GM13976 (cell line): ENCODE measurements at regions not wholly inside any gene's neighbourhood (a gene's known extent, or its start where the extent isn't known, plus 50 kb on each side); places are given as distances from the start of the nearest gene placed in this dataset.
"Not testable (repeated sequence)": the region's sequence is repeated elsewhere in the genome, so short reads cannot be mapped to it uniquely, and the experiment has no call there.

Source experiments
- DNase-seq: peaks from one replicate; pipeline ENCODE4 v3.0.0; 2012; ENCODE audit warnings: low spot score
- in situ Hi-C: fragments of 300-500 bp; cut with MboI; formaldehyde crosslinking; loops from one replicate; pipeline ENCODE4 v1.12.0; 2022; ENCODE audit warnings: low sequenced_read_pairs, mixed read lengths, inconsistent platforms; ENCODE audit not compliant: unreplicated experiment

- in situ Hi-C loops, DNase-seq: not testable (repeated sequence)
These were observed 334.2 kb downstream of the SPATA31A7 start for GRCh38 chr9:61523897-61524620.

- in situ Hi-C loops: not testable (repeated sequence)
These were observed 335.8 kb downstream of the SPATA31A7 start for GRCh38 chr9:61525629-61526028.

GRCh38 chr9:61550101-61550748 is 360.4 kb downstream of the SPATA31A7 start:
- in situ Hi-C loops: not testable (repeated sequence)
- peak; percentile 6 for DNase-seq

More at GRCh38 chr9:61525629-61526028, 335.8 kb downstream of the SPATA31A7 start:
- not testable (repeated sequence) for DNase-seq

- in situ Hi-C loops, DNase-seq: not testable (repeated sequence)
These were observed 381.7 kb downstream of the SPATA31A7 start for GRCh38 chr9:61571403-61572127.

- DNase-seq, in situ Hi-C loops: not testable (repeated sequence)
These were observed 382.5 kb downstream of the SPATA31A7 start for GRCh38 chr9:61572364-61572763.

GRCh38 chr9:61573432-61573831 is 383.6 kb downstream of the SPATA31A7 start:
- in situ Hi-C loops, DNase-seq: not testable (repeated sequence)
